HG02678 (cell line): ENCODE measurements at regions not wholly inside any gene's neighbourhood (a gene's known extent, or its start where the extent isn't known, plus 50 kb on each side); places are given as distances from the start of the nearest gene placed in this dataset.
A peak's percentile ranks its signal among the peaks of the same experiment; 100 is the strongest.

Experiments
- ATAC-seq: cut with Tn5 transposase; IDR thresholded peaks from one replicate; pipeline ENCODE4 v1.9.1; 2021; ENCODE audit warnings: mild to moderate bottlenecking, moderate library complexity; ENCODE audit not compliant: unreplicated experiment

GRCh38 chr6:14997507-14997906 is 248.4 kb upstream of the JARID2 start:
- ATAC-seq, result no peak

GRCh38 chr6:14999106-14999505 is 246.8 kb upstream of the JARID2 start:
- no peak for ATAC-seq

DNA sequence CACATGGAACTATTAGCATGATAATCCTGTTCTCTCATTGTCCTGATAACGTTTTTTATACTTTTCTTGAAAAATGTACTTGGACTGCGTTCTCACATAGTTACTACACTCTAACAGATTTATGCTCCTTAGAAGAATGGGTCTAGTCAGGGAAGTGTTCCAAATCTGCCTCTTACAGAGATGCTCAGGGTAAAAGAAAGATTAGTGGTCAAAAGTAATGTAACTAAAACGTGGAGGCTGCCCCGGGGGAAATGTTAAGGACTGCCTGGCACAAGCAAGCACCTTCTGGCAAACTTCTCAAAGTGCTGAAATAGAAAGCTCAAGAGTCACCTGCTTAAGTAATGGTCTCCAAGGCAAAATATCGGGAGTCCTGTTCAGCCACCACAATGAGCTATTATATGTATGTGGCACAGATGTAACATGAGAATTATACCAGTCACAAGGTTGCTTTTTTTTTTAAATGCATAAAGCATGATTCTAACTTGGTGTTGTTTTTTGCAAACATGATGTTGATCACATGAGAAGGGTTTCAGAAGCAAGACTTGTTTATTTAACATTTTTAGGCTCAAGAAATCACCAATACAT is 244.5 kb upstream of the JARID2 start:
- no peak for ATAC-seq

DNA sequence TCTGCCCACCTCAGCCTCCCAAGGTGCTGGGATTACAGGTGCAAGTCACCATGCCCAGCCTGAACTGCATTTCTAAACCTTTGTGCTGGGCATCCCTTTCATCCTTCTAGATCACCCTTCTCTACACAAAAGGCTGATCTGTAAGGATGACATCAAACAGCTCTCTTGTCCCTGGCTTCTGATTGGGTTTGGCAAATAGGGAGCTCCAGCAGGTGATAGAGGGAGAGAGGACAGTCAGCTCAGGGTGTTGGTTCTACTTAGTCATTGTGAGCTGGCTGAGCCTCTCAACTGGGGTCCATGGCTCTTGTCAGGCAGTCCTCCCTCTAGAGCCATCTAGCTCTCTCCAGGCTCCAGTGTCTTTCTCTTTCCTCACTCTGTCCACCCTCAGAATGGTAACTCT is 237.6 kb upstream of the JARID2 start:
- no peak for ATAC-seq

DNA sequence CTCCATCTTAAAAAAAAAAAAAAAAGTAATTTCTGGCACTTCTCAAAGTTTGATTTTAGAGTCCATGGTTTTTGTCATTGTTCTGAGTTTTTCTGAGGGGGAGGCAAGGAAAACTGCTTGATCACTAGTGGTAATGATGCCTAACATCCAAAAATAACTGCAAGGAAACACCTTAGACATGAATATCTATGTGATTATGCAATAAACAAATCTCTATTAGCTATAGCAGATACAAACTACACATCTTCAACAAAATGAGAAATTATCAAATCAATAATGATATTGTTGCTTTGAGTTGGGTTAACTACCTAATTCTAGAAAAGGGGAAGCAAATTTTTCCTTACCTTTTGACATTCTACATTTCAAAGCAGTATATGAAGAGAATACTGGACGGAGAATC is 230.9 kb upstream of the JARID2 start:
- ATAC-seq, result no peak

GRCh38 chr6:15016813-15017212 is 229.1 kb upstream of the JARID2 start:
- ATAC-seq, result no peak

GRCh38 chr6:15017261-15017660 is 228.6 kb upstream of the JARID2 start:
- ATAC-seq, result no peak

- no peak for ATAC-seq
Observed at GRCh38 chr6:15017803-15018202, 228.1 kb upstream of the JARID2 start.

- no peak for ATAC-seq
Observed at GRCh38 chr6:15020119-15020770, 225.6 kb upstream of the JARID2 start.

DNA sequence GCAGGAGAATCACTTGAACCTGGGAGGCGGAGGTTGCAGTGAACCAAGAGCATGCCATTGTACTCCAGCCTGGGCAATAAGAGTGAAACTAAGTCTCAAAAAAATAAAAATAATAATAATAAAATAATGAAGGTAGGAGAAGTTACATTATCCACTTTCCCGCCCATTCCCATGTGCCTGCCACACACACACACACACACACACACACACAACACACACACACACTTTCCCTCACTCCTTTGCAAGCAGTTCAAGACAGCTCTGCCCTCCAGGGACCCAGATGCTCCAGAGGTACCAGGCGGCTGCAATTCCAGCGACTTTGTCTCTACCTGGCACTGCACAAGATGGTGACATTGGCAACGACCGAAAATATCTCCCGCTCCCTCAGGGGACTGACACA is 224.8 kb upstream of the JARID2 start:
- ATAC-seq, result no peak

- peak; percentile 37 for ATAC-seq
Observed at GRCh38 chr6:15023018-15023417, 222.9 kb upstream of the JARID2 start.

GRCh38 chr6:15023448-15023847 is 222.4 kb upstream of the JARID2 start:
- ATAC-seq, result peak; percentile 93

DNA sequence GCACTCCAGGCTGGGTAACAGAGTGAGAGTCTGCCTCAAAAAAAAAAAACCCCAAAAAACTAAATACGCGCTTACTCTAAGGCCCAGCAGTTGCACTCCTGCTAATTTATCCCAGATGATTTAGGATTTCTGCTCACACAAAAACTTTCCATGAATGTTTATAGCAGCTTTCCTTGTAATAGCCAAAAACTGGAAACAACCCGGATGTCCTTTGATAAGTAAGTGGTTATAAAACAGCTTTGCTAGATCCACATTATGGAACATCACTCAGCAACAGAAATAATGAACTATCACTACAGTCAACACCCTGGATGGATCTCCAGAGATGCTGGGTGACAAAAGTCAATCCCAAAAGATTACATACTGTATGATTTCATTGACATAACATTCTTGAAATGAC is 220.4 kb upstream of the JARID2 start:
- no peak for ATAC-seq

- ATAC-seq, result no peak
Observed at GRCh38 chr6:15026832-15027231, 219.0 kb upstream of the JARID2 start.

- ATAC-seq, result no peak
Observed at GRCh38 chr6:15027472-15027871, 218.4 kb upstream of the JARID2 start.

DNA sequence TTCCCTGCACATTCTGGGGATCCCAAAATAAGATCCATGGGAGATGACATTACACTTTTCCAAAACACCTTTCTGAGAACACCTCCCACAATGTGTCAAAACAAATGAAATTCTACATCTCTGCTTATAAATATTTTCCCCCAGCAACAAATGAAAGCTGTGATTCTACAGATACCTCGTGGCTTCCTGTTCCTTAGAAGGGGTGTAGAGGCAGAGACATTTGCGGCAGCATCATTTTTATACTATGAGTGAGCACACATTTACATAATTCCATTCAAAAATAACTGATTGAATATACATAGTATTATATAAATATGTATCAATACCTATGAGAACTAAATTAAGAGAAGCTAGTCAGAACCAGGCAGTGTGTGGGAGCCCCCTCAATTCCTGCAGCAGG is 213.9 kb upstream of the JARID2 start:
- ATAC-seq, result no peak

GRCh38 chr6:15033850-15034203 is 212.0 kb upstream of the JARID2 start:
- ATAC-seq, result no peak

- no peak for ATAC-seq
Observed at GRCh38 chr6:15036690-15037245, 209.1 kb upstream of the JARID2 start.

DNA sequence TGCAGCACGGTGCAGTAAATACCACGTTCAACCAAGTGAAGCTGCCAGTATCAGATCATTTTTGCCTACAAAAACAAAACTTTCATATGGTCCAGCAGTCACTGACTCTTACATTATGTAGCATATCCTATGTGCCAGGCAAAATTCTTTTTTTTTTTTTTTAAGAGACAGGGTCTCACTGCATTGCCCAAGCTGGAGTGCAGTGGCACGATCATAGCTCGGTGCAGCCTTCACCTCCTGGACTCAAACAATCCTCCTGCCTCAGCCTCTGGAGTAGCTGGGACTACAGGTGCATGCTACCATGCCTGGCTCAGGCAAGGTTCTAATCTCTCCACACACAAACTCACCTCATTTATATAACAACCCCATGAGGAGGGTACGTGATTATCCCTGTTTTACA is 208.6 kb upstream of the JARID2 start:
- no peak for ATAC-seq

- no peak for ATAC-seq
Observed at GRCh38 chr6:15038013-15038791, 207.7 kb upstream of the JARID2 start.

GRCh38 chr6:15039136-15039535 is 206.7 kb upstream of the JARID2 start:
- ATAC-seq, result no peak

GRCh38 chr6:15042938-15043337 is 202.9 kb upstream of the JARID2 start:
- no peak for ATAC-seq
